ENCODE measurements at regions not wholly inside any gene's neighbourhood (a gene's known extent, or its start where the extent isn't known, plus 50 kb on each side); places are given as distances from the start of the nearest gene placed in this dataset.

DNA sequence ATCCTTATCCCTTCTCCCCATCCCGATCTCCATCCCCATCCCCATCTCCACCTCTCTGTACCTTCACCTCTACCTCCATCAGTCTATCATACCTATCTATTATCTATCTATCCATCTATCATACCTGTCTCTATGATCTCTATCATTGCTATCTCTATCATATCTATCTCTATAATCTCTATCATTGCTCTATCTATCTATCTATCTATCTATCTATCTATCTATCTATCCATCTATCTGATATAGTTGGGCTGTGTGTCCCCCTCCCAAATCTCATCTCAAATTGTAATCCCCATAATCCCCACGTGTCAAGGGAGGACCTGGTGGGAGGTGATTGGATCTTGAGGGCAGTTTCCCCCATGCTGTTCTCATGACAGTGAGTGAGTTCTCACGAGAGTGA, 97.9 kb upstream of the PAXBP1 start:
- no peak for TF ChIP-seq EZH2 (IDR thresholded peaks at IDR 0.05; ENCODE audit: insufficient read depth, poor library complexity, severe bottlenecking)
- TF ChIP-seq EZH2phosphoT487 (IDR thresholded peaks at IDR 0.05; ENCODE audit: insufficient read depth, low read depth) = no peak
